HCT116 (cell line): ENCODE measurements at regions not wholly inside any gene's neighbourhood (a gene's known extent, or its start where the extent isn't known, plus 50 kb on each side); places are given as distances from the start of the nearest gene placed in this dataset.

ENCODE experiments used
- ATAC-seq: fragments of 200-7000 bp; cut with Tn5 transposase; 2 replicates; pipeline ENCODE4 v1.9.1; 2020; ENCODE audit warnings: mild to moderate bottlenecking, moderate library complexity
- BruUV-seq: library from RNA; stranded (reverse); fragments of 400-500 nt; replicated peaks from 2 replicates; lab custom pipeline; 2021; lab: Mats Ljungman, UMichigan
- CTCF ChIA-PET: fragments of 300-600 bp; sonication (Branson Sonifier 250); formaldehyde crosslinking; loops from one replicate; lab custom pipeline; 2021; ENCODE audit warnings: antibody characterized with exemption; lab: Charles Lee
- POLR2A ChIA-PET: fragments of 300-600, 350-600 bp; sonication (Branson Sonifier 250); formaldehyde crosslinking; loops from one replicate; lab custom pipeline; 2021; ENCODE audit warnings: antibody characterized with exemption; lab: Charles Lee
- RAD21 ChIA-PET, 2 experiments: fragments of 300-600 bp; sonication (Branson Sonifier 250); formaldehyde crosslinking; loops; one replicate each; lab custom pipeline; 2023; ENCODE audit warnings: low total read pairs in 2 of 2; ENCODE audit not compliant: uncharacterized antibody in 2 of 2, unreplicated experiment in 2 of 2, low non-redundant PET in 1 of 2; lab: Charles Lee
- DNase-seq: peaks from one replicate; pipeline ENCODE4 v3.0.0-alpha.2; 2010; ENCODE audit warnings: low read depth, low spot score
- H2AFZ ChIP-seq: fragments of 200-600 bp; shearing (Covaris generic), sonication (generic); 2 replicates; pipeline ENCODE4 v1.6.1; 2017; ENCODE audit warnings: low read depth, mixed run types, mixed read lengths, antibody characterized with exemption, low read length; ENCODE audit not compliant: poor library complexity, severe bottlenecking
- H3K27ac ChIP-seq: 2 replicates; pipeline ENCODE4 v1.5.1; 2012; ENCODE audit warnings: low read depth, low read length
- H3K27me3 ChIP-seq: fragments of 200-600 bp; sonication (generic); 2 replicates; pipeline ENCODE4 v1.6.1; 2016; ENCODE audit warnings: mixed run types, low read length, mixed read lengths; ENCODE audit not compliant: insufficient read depth
- H3K36me3 ChIP-seq, 2 experiments: fragments of 200-500 bp in 1 of 2; fragments of 200-600 bp in 1 of 2; sonication (Bioruptor generic) in 1 of 2; sonication (generic) in 1 of 2; 2 replicates each; pipeline versions ENCODE4 v1.5.1 to v1.6.1; 2014 to 2016; ENCODE audit warnings: low read length in 2 of 2, inconsistent platforms in 1 of 2, mixed read lengths in 1 of 2, mixed run types in 1 of 2; ENCODE audit not compliant: insufficient read depth in 2 of 2, control insufficient read depth in 1 of 2
- H3K4me1 ChIP-seq, 2 experiments: fragments of 200-600 bp in 1 of 2; sonication (generic) in 1 of 2; 2 replicates each; pipeline versions ENCODE4 v1.5.1 to v1.6.1; 2012 to 2017; ENCODE audit warnings: low read length in 2 of 2, inconsistent platforms in 1 of 2, mild to moderate bottlenecking in 1 of 2, mixed read lengths in 1 of 2, mixed run types in 1 of 2, moderate library complexity in 1 of 2; ENCODE audit not compliant: insufficient read depth in 2 of 2, control insufficient read depth in 1 of 2
- H3K4me2 ChIP-seq: fragments of 200-600 bp; sonication (generic); 2 replicates; pipeline ENCODE4 v1.6.1; 2017; ENCODE audit warnings: mixed run types, low read length, mixed read lengths
- H3K4me3 ChIP-seq, 2 experiments: fragments of 200-600 bp in 1 of 2; sonication (generic) in 1 of 2; replicated peaks in 1 of 2; 2 replicates each; pipeline ENCODE4 v1.5.1; 2011 to 2016; ENCODE audit warnings: low read length in 2 of 2, control low read depth in 1 of 2, low read depth in 1 of 2, mild to moderate bottlenecking in 1 of 2, mixed read lengths in 1 of 2, mixed run types in 1 of 2
- H3K79me2 ChIP-seq: fragments of 200-600 bp; sonication (generic); 2 replicates; pipeline ENCODE4 v1.6.1; 2017; ENCODE audit warnings: mild to moderate bottlenecking, mixed run types, low read length, moderate library complexity, mixed read lengths; ENCODE audit not compliant: insufficient read depth
- H3K9ac ChIP-seq: fragments of 200-600 bp; sonication (generic); 2 replicates; pipeline ENCODE4 v1.6.1; 2016; ENCODE audit warnings: low read length, mixed read lengths
- H3K9me2 ChIP-seq: fragments of 200-600 bp; sonication (generic), shearing (Covaris generic); 2 replicates; pipeline ENCODE4 v1.6.1; 2017; ENCODE audit warnings: mixed run types, mild to moderate bottlenecking, moderate library complexity; ENCODE audit not compliant: insufficient read depth
- H3K9me3 ChIP-seq, 2 experiments: fragments of 200-500 bp in 1 of 2; fragments of 200-600 bp in 1 of 2; sonication (Bioruptor generic) in 1 of 2; sonication (generic) in 1 of 2; 2 replicates each; pipeline ENCODE4 v1.6.1; 2014 to 2017; ENCODE audit warnings: low read length in 2 of 2, mixed read lengths in 2 of 2, inconsistent platforms in 1 of 2, low read depth in 1 of 2, mild to moderate bottlenecking in 1 of 2, mixed run types in 1 of 2, moderate library complexity in 1 of 2; ENCODE audit not compliant: control insufficient read depth in 1 of 2, insufficient read depth in 1 of 2
- H4K20me1 ChIP-seq: fragments of 200-600 bp; sonication (generic), shearing (Covaris generic); 2 replicates; pipeline ENCODE4 v1.6.1; 2017; ENCODE audit warnings: mixed run types, mild to moderate bottlenecking, moderate library complexity; ENCODE audit not compliant: insufficient read depth
- CBX3 ChIP-seq: IDR thresholded peaks from 2 replicates; pipeline ENCODE4 v1.6.1; 2012; ENCODE audit warnings: low read depth
- CEBPB ChIP-seq: IDR thresholded peaks from 2 replicates; pipeline ENCODE4 v1.6.1; 2012; ENCODE audit warnings: low read depth
- CTCF ChIP-seq, 3 experiments: fragments of 200-600 bp in 1 of 3; sonication (generic) in 1 of 3; IDR thresholded peaks in 2 of 3; conservative IDR thresholded peaks in 1 of 3; 2 replicates each; pipeline ENCODE4 v1.5.1; 2012 to 2017; ENCODE audit warnings: low read depth in 2 of 3, low read length in 2 of 3, antibody characterized with exemption in 1 of 3, borderline replicate concordance in 1 of 3, control low read depth in 1 of 3, mild to moderate bottlenecking in 1 of 3, mixed read lengths in 1 of 3, mixed run types in 1 of 3, moderate library complexity in 1 of 3; ENCODE audit not compliant: insufficient read depth in 1 of 3
- ELF1 ChIP-seq: IDR thresholded peaks from 2 replicates; pipeline ENCODE4 v1.6.1; 2012; ENCODE audit warnings: low read depth, borderline replicate concordance
- EZH2 ChIP-seq: fragments of 200-600 bp; sonication (generic); IDR thresholded peaks from 2 replicates; pipeline ENCODE4 v1.6.1; 2017; ENCODE audit warnings: antibody characterized with exemption, mixed run types
- FOSL1 ChIP-seq: IDR thresholded peaks from 2 replicates; pipeline ENCODE4 v1.6.1; 2012; ENCODE audit warnings: low read depth
- JUND ChIP-seq: IDR thresholded peaks from 2 replicates; pipeline ENCODE4 v1.6.1; 2012
- POLR2A ChIP-seq: IDR thresholded peaks from 2 replicates; pipeline ENCODE4 v1.7.0; 2011; ENCODE audit warnings: borderline replicate concordance; ENCODE audit not compliant: insufficient read depth, insufficient read length; ENCODE audit errors: extremely low read depth
- POLR2AphosphoS5 ChIP-seq: IDR thresholded peaks from 2 replicates; pipeline ENCODE4 v1.6.1; 2011; ENCODE audit warnings: mild to moderate bottlenecking, low read depth, low read length, moderate library complexity
- REST ChIP-seq: IDR thresholded peaks from 2 replicates; pipeline ENCODE4 v1.6.1; 2012; ENCODE audit warnings: low read depth
- SP1 ChIP-seq: IDR thresholded peaks from 2 replicates; pipeline ENCODE4 v1.6.1; 2012; ENCODE audit warnings: low read depth
- SRF ChIP-seq: IDR thresholded peaks from 2 replicates; pipeline ENCODE4 v1.6.1; 2012; ENCODE audit warnings: low read depth
- TCF7L2 ChIP-seq: IDR thresholded peaks from 2 replicates; pipeline ENCODE4 v1.7.0; 2011; ENCODE audit warnings: borderline replicate concordance, inconsistent platforms; ENCODE audit not compliant: insufficient read depth, insufficient read length; ENCODE audit errors: extremely low read depth
- YY1 ChIP-seq: IDR thresholded peaks from 2 replicates; pipeline ENCODE4 v1.6.1; 2011; ENCODE audit warnings: low read length, low read depth, moderate library complexity, mild to moderate bottlenecking; ENCODE audit not compliant: insufficient replicate concordance; ENCODE audit errors: extremely low read depth
- ZFX ChIP-seq: fragments of 450-650 bp; IDR thresholded peaks from 2 replicates; pipeline ENCODE4 v1.6.1; 2017
- intact Hi-C: fragments of 100-400 bp; cut with micrococcal nuclease; formaldehyde crosslinking; loops from 2 replicates; pipeline ENCODE4 v1.10.0; 2022

- POLR2A ChIA-PET = interaction anchor here (0.8 kb wide), 1 partner anchor 10 kb away, joined by 3 read pairs; no protein-coding TSS in a partner anchor
- Histone ChIP-seq H3K36me3 (no peaks in the 10 kb centered on the region), H3K9ac (no peak overlapping the region), H3K4me1 (peaks cover 0 to 5% of the 10 kb centered on the region in 2 experiments; a peak in 2 of 4 replicates), H3K27ac (no peak overlapping the region), H3K4me3 (no peak overlapping the region), H3K79me2 (no peaks in the 10 kb centered on the region), H2AFZ (no peak overlapping the region), H3K4me2 (no peak overlapping the region), H3K27me3 (no peaks in the 10 kb centered on the region), H4K20me1 (no peaks in the 10 kb centered on the region), H3K9me2 (no peaks in the 10 kb centered on the region), H3K9me3 (no peaks in the 10 kb centered on the region)
- intact Hi-C loops = no loop called here
- DNase-seq = no peak
- CTCF ChIA-PET = no interaction called here
- TF ChIP-seq CBX3 (no peak), CEBPB (no peak), ZFX (no peak), CTCF (IDR thresholded peaks at IDR 0.05 in 2 of 3, conservative IDR thresholded peaks at IDR 0.05 in 1 of 3; ENCODE audit: borderline replicate concordance in 1 of 3, insufficient read depth in 1 of 3, low read depth in 2 of 3, low read length in 2 of 3) (no peak), ELF1 (no peak), REST (no peak), POLR2AphosphoS5 (no peak), EZH2 (no peak), YY1 (no peak), JUND (no peak), FOSL1 (no peak), SRF (no peak), SP1 (no peak), POLR2A (no peak), TCF7L2 (no peak)
- RAD21 ChIA-PET = no interaction called here
- no TSS peak for BruUV-seq
- ATAC-seq = no peak
Observed at GRCh38 chr6:47146431-47147174, 104.5 kb upstream of the ADGRF1 start.
